Limb (tissue), 2 donors: ENCODE measurements at regions not wholly inside any gene's neighbourhood (a gene's known extent, or its start where the extent isn't known, plus 50 kb on each side); places are given as distances from the start of the nearest gene placed in this dataset.

ENCODE experiments used
- DNase-seq, 2 donors: peaks; one replicate each; pipeline ENCODE4 v3.0.0-alpha.2; 2016; ENCODE audit errors: extremely low spot score in 2 of 2

DNA sequence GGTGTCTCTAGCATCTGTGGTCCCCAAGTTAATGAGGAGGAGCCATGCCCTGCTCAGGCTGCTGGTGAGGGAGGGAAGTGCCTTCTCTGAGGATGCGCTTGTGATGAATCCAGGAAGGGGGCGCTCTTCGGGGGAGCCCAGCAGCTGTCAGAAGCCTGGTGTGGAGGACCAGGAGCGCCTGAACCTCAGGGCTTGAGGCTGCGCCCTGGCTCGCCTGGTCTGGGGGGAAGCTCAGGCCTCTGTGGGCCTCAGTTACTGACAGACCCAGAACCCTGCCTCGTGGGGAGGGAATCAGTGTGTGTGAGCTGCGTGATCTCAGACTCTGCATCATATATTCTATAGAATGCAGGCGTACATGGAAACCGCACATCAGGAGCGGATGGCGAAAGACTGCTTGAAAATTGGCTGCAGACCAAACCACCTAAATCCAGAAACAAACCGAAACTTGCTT is 126.1 kb downstream of the SEC14L1 start:
- DNase-seq = peak in 1 of 2 donors; percentile 62

DNA sequence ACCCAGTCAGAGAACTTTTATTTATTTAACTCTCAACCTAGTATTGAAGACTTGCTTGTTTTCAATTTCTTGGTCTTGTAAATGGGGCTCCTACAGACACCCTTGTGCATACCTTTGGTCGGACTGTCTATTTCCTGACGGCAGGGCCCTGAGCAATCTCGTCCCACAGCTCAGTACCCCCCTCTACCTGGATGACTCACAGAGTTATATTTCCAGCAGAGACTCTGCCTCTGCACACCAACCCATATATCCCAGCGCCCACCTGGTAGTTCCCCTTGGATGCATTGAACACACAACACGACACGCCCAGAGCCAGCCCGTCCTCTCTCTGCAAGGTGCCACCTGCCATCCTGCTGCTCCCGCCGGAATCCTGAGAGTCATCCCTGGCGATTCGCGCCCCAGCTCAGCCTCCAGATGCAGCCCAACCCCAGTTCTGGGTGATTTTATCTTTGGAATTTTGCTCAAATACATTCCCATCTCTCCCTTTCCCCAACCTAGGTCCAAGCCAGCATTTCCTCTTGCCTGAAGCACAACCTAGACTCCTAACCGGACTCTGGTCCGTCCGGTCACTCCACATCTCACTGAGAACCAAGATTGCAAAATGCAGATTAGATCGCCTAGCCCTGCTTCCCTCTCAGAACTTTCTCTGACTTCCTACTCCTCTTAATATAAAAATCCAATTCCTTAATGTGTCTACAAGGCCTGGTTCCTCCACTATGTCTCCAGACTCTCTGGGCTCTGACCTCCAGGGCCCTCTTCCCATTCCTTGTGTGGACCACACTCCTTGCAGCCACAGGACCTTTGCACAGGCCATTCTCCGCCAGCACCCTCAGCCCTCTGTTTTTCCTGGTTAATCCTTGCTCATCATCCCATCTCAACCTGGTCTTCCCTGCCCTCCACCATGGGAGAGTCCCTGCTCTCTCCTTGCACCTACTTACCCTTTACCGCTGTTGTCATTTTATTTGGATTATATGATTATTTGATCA is 129.2 kb downstream of the SEC14L1 start:
- DNase-seq = no peak

DNA sequence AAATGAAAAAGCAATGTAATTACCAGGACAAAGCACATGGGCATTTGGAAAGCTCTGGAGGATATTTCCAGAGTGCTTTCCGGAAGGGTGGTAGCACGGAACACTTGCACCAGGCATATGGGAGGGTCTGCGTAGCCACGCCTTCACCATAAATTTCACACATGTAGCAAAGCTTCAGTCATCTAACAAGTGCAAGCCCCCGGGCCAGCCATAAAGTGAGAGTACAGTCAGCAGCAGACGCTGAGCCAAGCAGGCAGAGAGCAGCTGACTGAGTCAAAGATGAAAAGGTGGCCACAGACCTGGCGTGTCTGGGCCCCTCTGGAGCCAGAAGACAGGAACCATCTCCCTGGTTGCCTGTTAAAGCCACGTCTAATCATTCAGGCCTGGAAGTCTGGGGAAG is 130.6 kb downstream of the SEC14L1 start:
- DNase-seq = no peak

DNA sequence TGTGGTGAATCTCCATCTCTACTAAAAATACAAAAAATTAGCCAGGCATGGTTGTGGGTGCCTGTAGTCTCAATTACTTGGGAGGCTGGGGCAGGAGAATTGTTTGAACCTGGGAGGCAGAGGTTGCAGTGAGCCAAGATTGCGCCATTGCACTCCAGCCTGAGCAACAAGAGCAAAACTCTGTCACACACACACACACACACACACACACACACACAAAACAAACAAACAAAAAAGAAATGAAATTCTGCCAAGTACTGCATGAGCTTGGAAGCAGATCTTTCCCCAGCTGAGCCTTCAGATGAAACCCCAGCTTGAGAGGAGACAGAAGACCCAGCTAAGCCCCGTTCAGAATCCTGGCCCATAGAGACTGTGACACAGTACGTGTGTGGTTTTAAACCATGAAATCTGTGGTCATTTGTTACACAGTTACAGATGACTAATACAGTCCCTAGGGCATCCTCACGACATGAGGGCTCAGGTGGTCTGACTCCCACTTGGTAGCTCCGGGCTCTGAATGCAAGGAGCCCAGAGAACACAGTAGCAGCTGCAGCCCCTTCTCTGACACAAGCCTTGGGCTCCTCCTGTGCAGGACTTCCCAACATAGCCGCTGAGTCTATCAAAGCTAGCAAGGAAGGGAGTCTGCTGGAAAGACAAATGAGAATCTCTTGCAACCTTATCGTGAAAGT is 132.8 kb downstream of the SEC14L1 start:
- no peak for DNase-seq

DNA sequence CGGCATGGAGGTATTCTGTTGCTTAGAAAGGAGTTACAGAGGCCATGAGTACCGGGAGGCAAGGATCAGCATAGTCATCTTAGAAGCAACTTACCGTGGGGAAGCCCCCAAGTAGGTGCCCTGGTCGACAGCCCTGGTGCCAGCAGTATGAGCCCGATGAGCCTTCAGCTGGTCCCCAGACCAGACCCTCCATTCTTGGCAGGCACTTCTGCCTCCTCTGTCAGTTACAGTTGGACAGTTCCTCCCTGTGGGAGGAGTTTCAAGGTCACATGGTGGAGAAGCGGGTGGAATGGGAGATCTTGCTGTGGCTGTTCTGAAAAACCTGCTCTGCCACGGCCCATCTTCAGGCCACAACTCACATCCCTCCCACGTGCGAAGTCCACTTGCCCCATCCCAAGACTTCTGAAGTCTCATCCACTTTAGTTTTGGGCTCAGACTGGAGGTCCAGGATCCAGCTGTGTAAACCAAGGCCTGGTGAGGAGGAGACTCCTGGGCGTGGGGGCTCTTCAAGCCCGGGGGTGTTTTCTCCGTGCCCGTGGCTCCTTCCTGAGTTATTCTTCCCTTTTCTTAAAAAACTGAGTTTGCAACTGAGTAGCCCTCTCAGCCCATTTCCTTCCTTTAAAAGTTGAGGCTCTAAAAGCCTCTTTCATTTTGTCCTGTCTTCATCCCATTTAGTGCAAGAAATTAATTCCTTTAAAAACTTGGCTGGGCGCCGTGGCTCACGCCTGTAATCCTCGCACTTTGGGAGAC is 133.5 kb downstream of the SEC14L1 start:
- DNase-seq = no peak

DNA sequence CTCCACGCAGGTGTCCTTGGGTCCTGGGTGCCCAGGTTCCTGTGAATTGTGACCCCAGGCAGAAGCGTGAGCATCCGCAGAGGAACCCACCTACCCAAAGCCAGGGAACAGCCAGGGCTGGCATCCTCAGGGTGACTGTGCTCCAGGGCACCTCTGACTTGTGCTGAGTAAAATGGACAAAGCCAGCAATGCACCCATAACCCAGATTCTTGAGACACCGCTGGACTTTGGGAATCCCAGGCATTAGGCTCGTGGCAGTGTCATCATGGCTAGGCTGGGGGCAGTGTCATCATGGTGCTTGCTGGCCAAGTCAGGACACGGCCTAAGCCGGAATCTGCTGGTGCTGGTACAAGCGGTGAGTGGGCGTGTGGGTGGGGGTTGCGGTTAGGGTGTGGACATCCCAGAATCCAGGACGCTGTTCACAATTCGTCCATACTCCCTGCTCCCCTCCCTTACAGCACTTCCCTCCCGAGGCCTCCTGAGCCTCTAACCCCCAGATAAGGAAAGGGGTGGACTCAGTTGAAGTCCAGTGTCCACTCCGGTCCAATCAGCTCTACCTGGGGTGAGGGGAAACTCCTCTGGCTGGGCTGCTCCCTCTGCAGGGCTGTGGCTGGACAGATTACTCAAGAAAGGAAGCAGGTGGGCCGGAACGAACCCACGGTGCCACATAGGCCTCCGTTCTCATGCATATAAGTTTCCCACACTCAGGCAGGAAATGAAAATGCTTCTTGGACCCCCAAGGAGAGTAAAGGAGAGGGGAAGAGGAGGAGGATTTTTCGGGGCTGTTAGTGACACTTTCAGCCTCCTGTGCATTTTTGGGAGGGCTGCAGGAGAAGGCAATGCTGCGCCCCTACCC is 138.9 kb downstream of the SEC14L1 start:
- peak in 1 of 2 donors; percentile 39 for DNase-seq

DNA sequence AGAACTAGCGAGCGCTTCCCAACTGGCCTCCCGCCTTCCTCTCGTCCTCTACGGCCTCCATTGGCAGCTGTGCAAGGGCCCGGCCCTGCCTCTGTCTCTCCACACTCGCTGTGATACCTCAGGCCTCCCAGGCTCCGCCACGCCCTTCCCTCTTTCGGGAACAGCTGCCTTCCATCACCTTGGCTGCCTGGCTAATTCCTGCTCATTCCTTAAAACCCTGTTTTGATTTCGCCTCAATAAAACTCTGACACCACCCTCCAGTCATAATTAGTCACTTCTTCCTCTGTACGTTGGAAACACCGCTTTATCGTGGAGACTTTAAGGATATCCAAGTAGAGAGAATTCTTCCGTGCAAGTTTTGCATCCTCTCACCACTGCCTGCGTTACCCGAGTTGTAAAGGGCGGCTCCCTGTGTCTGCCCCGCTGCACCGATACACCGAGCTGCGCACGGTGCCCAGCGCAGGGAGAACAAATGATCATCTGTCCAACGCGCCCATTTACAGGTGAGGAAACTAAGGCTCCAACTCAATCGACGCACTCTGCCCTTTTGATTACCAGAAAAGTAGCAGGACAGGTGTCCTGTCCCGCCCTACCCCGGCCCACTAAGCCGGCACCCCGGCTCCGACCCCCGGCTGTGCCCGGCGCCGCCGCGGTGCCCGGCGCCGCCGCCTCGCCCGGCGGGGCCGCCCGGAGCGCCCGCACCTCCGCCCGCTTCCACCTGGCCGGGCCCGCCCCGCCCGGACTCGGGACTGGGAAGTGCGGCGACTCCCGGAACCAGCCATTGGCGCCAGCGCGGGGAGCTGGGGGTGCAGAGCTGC is 139.7 kb downstream of the SEC14L1 start:
- no peak for DNase-seq

DNA sequence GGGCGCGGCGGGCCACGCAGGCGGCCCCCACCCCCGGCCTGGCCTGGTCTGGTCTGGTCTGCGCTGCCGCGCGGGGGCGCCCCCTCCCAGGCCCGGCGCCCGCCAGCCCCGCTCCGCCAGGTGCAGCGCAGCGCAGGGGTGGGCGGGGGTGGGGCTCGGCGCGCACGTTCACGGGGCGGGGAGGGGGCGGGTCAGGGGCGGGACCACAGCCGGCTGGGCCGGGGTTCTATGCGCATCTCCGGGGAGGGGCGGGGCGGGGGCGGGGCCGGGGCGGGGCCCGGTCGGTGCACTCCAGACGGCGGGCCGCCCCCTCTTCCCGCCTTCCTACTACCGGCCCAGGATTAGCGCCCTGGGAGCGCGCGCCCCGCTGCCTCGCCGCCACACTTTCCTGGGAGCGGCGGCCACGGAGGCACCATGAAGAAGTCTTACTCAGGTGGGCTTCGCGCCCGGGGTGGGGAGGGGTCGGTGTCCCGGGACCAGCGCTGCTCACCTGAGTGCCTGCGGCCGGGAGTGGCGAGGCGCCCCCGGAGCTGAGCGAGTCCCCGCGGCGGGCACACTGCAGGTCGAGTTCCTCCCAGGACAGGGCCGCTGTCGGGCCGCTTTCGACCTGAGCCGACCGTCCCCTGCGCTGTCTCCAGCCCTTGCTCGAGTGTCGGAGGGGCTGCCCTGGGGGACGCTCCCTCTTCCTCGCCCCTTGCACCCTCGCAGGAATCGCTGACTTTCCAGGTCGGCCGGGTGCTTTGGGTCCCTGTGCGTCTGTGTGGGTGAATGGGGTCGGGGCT is 140.5 kb downstream of the SEC14L1 start:
- DNase-seq = peak in 1 of 2 donors; percentile 79

DNA sequence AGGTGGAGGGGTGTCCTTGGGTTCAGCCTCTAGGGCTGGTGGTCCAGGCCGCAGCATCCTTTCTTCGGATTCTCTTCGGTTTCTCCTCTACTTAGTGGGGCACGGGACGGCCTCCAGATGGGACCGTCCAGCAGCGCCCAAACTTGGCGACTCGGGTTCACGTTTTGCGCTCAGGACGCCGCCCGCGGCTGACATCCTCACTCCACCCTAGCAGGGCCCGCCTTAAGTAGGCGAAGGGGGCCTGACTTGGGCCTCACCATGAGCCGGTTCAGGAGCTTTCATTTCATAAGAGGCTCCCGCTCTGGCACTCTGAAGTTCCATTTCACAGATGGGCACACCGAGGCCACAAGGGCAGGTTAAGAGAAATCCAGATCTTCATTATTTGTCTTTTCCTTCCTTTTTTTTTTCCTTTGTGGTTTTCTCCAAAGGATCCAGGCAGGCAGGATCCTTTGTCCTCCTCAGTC is 141.2 kb downstream of the SEC14L1 start:
- DNase-seq = no peak

DNA sequence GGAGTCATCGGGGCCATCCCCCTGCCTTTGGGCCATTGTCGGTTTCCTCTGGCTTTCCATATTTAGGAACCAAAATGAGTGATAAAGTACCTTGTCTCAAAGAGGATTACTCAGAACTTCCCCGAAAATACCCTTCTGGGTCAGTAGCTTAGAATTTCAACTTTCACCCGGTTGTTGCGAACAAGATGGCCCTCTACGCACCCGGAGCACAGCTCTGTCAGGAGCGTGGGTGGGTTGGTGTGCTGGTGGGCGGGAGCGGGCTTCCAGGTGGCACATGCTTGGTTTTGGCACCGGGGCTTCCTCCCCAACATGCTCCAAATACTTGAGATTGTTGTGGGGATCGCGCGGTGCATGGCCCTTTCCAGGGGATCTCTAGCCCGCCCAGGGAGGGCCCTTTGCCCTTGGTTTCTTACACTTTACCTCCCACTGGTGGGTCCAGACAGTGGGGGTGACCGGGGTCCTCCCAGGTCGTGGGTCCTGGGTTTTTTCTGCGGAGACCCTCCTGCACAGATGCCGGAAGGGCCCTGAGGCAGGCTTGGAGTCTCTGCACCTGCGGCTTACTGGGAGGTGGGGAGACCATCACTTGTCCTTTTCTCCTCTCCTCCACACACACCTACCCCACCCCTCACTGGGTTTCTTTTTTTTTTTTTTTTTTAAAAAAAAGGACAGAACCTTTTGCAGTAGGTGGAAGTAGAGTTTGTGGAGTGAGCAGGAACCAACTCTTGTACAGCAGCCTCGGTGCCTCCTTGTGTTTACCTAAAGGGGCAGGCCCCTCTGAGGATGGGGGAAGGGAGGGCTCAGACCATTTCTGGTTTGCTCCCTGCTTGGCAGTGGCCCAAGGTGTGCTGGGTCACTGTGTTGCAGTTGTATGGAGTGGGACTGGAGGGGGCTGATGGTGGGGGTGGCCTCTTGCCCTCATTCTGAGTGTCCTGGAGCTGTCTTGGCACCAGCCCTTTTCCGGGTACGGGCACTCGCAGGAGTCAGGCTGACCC is 142.1 kb downstream of the SEC14L1 start:
- no peak for DNase-seq

DNA sequence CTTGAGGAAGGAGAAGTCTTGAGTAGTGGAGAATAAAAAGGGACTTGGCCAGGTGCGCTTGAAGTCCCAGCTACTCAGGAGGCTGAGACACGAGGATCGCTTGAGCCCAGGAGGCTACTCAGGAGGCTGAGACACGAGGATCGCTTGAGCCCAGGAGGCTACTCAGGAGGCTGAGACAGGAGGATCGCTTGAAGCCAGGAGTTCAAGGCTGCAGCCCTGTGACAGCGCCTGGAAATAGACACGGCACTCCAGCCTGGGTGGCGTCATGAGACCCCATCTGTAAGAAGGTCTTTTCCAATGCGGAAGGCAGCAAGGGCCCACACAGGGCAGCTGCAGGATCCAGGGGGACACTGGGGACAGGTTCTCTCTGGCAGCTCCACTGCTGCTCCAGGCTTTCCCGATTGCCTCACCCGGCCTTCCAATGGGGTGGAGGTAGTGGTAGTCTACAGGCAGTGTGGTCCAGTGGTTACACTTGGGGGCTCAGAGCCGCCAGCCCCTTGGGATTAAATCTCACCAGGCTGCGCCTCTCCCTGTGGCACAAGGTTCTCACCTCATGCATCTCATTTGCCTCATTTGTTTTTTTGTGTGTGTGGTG is 143.4 kb downstream of the SEC14L1 start:
- DNase-seq = no peak

DNA sequence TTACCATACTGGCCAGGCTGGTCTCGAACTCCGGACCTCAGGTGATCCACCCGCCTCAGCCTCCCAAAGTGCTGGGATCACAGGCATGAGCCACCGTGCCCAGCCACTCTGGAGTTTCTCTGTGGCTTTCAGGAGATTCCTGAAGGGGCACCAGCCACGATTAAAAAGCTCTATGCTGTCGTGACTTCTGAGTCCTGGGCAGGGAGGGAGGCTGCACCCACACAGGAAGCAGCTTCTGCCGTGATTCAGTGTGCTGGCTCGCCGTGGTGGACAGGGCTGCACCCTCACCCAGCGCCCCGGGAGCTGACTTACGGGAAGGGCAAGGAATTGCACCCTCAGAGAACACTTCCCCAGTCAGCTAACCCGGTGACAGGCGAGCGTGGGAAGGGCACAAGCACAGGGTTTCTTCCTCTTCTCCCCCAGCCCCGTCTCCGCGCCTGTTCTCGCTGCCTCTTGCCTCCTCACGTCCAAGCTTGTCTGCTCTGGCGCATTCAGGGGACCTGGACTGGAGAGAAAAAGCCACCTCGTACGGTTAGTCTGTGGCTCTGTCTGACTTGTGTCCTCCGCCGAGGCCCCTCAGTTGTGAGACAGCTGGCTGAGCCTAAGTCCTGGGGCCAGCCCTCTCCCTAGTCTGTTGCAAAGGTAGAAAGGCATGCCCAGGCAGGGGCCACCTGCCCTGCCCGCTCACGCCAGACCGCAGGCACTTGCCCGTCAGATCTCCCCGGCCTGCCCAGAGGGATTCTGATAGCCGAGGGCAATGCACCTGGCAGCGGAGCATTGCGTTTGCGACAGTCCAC is 145.0 kb downstream of the SEC14L1 start:
- no peak for DNase-seq

DNA sequence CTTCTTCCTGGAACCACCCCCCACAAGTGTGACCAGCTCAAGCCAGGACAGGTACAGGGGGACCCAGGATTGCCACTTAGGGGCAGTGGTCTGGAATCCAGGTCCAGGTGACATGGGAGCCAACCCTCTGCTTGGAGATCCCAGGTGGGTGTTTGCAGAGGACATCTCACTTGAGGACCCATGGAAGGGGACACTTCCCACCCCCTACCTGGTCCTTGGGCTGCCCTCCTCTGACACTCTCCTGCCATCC is 145.5 kb downstream of the SEC14L1 start:
- no peak for DNase-seq

DNA sequence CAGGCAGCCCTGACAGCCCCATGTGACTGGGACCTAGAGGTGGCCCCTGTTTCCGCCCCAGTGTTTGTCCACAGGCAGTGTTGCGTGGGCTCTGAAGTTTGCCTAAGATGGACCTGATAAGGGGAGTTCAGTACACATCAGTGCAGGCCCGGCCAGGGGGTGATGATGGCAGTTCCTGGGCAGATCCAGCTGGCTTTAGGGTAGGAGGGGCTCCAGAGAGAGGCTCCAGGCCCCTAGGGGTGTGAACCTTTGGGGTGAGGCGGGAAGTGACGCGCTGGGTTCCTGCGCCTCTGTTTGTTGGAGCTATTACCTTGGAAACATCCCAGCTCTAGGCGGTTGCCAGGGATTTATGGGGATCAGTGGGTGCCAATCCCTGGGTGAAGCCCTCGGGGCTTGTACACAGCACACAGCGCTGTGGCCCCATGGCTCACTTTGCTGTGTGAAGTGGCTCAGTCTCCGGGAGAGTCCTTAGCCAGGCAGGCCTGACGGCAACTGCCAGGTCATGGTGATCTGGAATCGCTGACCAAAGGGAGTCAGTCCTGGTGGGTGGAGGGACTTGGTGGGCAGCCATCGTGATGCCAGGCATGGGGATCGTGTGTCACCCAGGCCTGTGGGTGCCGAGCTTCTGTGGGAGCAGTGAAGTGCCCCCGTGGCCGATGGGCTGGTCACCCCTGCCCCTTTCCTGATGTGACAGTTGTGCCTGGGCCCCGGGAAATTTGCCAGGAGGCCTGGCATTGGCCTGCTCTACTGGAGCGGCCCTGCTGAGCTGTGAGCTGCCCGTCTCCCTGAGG is 146.1 kb downstream of the SEC14L1 start:
- DNase-seq = no peak

DNA sequence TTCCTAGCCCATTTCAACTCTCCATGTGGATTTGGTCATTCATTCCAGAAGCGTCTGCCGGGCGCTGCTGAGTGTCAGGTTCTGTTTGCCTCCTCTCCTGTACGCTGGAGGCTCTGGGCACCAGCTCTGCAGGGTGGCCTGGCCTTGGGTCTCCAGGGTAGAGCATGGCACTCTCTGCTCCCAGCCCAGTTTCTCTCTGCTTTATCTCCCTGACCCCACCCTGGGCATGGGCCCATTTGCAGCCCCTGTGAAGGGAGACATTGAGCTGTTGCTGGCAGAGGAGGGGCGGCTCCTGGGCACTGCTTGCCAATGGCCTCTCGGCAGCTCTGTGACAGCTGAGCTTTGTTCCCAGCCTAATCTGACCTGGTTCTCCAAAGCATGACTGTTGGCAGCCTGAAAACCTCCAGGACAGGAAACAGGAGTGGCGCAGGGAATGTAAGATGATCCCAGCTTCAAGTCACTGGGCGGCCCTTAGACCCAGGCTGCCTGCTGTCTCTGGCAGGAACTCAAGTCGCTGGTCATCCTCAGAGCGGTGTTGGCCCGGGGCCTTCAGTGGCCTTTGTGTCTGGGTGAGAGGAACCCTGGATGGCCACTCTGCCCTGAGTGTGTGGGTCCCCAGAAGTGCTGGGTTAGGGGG is 146.8 kb downstream of the SEC14L1 start:
- peak in 1 of 2 donors; percentile 40 for DNase-seq
